Kidney (tissue), 13 donors: ENCODE measurements at regions not wholly inside any gene's neighbourhood (a gene's known extent, or its start where the extent isn't known, plus 50 kb on each side); places are given as distances from the start of the nearest gene placed in this dataset.

Source experiments
- DNase-seq, 5 donors: peaks; one replicate each; pipeline ENCODE4 v3.0.0-alpha.2; 2013 to 2020
- FAIRE-seq: peaks from 2 replicates; lab custom pipeline; 2012; peaks lifted over from hg19 to GRCh38; lab: Jason Lieb, UNC
- H3K27ac ChIP-seq, 2 donors: one replicate each; pipeline ENCODE4 v1.7.0; 2013; ENCODE audit warnings: low read depth in 2 of 2, low read length in 2 of 2, inconsistent platforms in 1 of 2
- H3K27me3 ChIP-seq: one replicate; pipeline ENCODE4 v1.7.1; 2013; ENCODE audit warnings: low read length, inconsistent platforms; ENCODE audit not compliant: control insufficient read depth, insufficient read depth
- H3K36me3 ChIP-seq, 3 donors: one replicate each; pipeline versions ENCODE4 v1.7.0 to v1.7.1; 2013; ENCODE audit warnings: low read length in 3 of 3, control low read depth in 1 of 3, inconsistent platforms in 1 of 3; ENCODE audit not compliant: insufficient read depth in 3 of 3, control insufficient read depth in 2 of 3
- H3K4me1 ChIP-seq, 3 donors: one replicate each; pipeline versions ENCODE4 v1.7.0 to v1.7.1; 2013; ENCODE audit warnings: low read length in 3 of 3, inconsistent platforms in 1 of 3, low read depth in 1 of 3; ENCODE audit not compliant: control insufficient read depth in 2 of 3, insufficient read depth in 2 of 3
- H3K4me3 ChIP-seq, 3 donors: one replicate each; pipeline versions ENCODE4 v1.7.0 to v1.8.1; 2013; ENCODE audit warnings: low read length in 3 of 3, control low read depth in 1 of 3, inconsistent platforms in 1 of 3
- H3K9ac ChIP-seq, 3 donors: one replicate each; pipeline versions ENCODE4 v1.7.0 to v1.7.1; 2013; ENCODE audit warnings: low read length in 3 of 3, control low read depth in 1 of 3, inconsistent platforms in 1 of 3
- H3K9me3 ChIP-seq, 3 donors: one replicate each; pipeline versions ENCODE4 v1.7.0 to v1.7.1; 2013; ENCODE audit warnings: low read length in 3 of 3, control low read depth in 1 of 3, inconsistent platforms in 1 of 3; ENCODE audit not compliant: control insufficient read depth in 2 of 3, insufficient read depth in 1 of 3
- CTCF ChIP-seq: IDR thresholded peaks from 3 replicates; pipeline ENCODE4 v1.5.1; 2012; ENCODE audit warnings: mild to moderate bottlenecking, moderate library complexity, borderline replicate concordance; ENCODE audit not compliant: insufficient read depth; ENCODE audit errors: extremely low read depth
- intact Hi-C: fragments of 100-400 bp; cut with DNase I; formaldehyde crosslinking; loops from one replicate; pipeline ENCODE4 v1.11.1; 2022
- donor health status: control.
- donor health status: control.
- donor health status: control.
- donor health status: control.
- donor health status: control.
- donor health status: DM: yes; HTN: yes; CAD: no.
- donor health status: Normal renal cell carcinoma (clear cell type).

GRCh38 chr22:49400136-49400940 is 427.3 kb downstream of the BRD1 start:
- intact Hi-C loops = no loop called here
- FAIRE-seq = no peak
- H3K36me3 ChIP-seq = no peaks in the 10 kb centered on the region
- no peaks in the 10 kb centered on the region for H3K27me3 ChIP-seq
- no peak overlapping the region for H3K4me3 ChIP-seq
- TF ChIP-seq CTCF = no peak
- H3K9me3 ChIP-seq = no peaks in the 10 kb centered on the region
- H3K27ac ChIP-seq = no peak overlapping the region
- H3K9ac ChIP-seq = no peak overlapping the region
- DNase-seq = peak in 1 of 5 donors; percentile 62
- H3K4me1 ChIP-seq = no peaks in the 10 kb centered on the region

- Histone ChIP-seq H3K9ac (no peak overlapping the region), H3K9me3 (no peaks in the 10 kb centered on the region), H3K27me3 (no peaks in the 10 kb centered on the region), H3K4me3 (no peak overlapping the region), H3K36me3 (no peaks in the 10 kb centered on the region), H3K4me1 (no peaks in the 10 kb centered on the region), H3K27ac (no peak overlapping the region)
- no peak for TF ChIP-seq CTCF
- intact Hi-C loops = no loop called here
- no peak for FAIRE-seq
- peak in 1 of 5 donors; percentile 51 for DNase-seq
These were observed 429.0 kb downstream of the BRD1 start for GRCh38 chr22:49398646-49399045.

DNA sequence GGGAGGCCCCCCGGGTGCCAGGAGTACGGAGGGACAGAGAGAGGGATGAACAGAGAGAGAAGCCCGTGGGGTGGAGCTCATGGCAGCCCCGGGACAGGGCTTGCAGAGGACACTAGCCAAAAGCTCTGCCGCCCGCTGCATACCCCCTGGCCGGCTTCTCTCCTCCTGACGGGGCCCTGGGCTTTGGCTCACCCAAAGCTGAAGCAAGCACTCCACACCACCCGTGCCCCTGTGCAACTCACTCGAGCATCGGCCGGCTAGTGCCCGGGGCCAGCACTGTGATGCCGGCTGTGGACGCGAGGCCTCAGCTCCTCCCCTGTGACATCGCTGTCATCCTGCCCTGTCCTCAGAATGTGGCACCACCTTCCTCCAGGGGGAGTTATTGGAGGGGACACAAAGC is 429.6 kb downstream of the BRD1 start:
- intact Hi-C loops = no loop called here
- Histone ChIP-seq H3K4me1 (no peaks in the 10 kb centered on the region), H3K27ac (no peak overlapping the region), H3K27me3 (no peaks in the 10 kb centered on the region), H3K9me3 (no peaks in the 10 kb centered on the region), H3K9ac (no peak overlapping the region), H3K36me3 (no peaks in the 10 kb centered on the region), H3K4me3 (no peak overlapping the region)
- no peak for TF ChIP-seq CTCF
- DNase-seq = no peak
- FAIRE-seq = no peak
